ENCODE measurements at regions not wholly inside any gene's neighbourhood (a gene's known extent, or its start where the extent isn't known, plus 50 kb on each side); places are given as distances from the start of the nearest gene placed in this dataset.

DNA sequence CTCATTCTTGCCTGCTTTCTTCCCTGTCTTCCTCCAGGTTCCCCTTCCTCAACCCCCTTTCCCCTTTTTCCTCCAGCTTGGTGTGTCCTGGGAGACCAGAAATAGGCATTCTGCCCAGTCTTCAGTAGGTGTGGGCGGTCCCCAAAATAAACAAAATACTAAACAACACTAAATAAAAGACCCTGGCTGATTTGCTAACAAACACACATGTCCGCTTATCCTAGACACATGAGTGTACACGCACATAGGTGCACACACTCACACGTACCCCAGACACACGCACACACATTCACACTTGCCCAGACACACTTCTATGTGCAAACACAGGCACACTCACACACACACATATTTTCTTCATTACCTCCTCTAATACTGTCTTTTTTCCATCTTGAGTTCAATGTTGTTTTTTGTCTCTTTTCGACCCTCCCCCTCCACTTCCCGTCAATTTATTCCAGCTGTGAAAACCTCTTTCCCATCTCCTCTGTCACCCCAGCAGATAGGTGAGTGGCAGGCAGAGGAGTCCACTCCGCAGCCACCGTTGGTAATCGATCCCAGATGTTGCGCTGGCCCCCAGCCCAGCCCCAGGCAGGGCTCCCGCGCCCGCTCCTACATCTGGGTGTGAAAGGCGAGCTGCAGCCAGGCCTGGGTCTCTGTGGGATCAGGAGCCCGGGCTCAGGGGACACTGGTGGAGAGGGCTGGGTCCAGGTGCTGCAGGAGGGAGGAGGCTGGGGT is 56.9 kb upstream of the FOXP4 start:
- no peak overlapping the region for H3K27ac ChIP-seq (ENCODE audit: insufficient read depth in 1 of 2, low read depth in 1 of 2, low read length in 2 of 2, poor library complexity in 1 of 2, severe bottlenecking in 2 of 2)

DNA sequence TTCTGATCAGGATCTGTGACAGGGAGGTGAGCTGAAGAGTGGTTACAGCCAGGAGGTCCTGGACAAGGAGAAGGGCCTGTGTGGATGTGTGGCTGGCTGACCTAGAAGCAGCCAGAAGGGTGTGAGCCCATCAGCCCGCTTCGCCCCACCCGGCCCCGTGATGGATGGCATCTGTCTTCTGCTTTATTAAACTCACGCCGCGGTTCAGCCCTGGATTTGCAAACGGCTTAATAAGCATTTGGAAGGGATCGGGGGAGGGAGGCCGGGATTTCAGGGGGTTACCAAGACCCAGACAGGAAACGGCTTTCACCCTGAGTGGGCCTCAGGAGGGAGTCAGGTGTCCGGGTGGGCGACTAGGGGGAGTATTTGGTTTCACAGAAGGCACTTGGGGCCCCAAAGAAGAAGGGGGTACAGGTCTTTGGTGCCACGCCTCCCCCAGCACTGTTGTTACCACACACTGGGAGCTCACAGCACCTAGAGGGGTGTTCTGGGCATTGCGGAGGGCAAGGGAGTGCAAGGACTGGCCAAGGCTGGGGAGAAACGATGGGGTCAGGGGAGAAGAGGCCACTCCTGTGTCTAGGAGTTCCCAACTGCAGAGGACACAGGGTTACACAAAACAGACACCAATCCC is 53.8 kb upstream of the FOXP4 start:
- 43% methylated on average over 15 of the region's 16 CpGs for WGBS (ENCODE audit: insufficient coverage)

More for the DNA sequence above, 56.9 kb upstream of the FOXP4 start:
- ChIA-PET POLR2A (no interaction called here), CTCF (interaction anchor here (0.6 kb wide), 1 partner anchor 32 kb away, joined by 3 read pairs; no protein-coding TSS in a partner anchor)
- H3K36me3 ChIP-seq (ENCODE audit: control insufficient read depth in 4 of 4, insufficient read depth in 4 of 4, low read length in 3 of 4), result no peaks in the 10 kb centered on the region
- peaks cover 0 to 31% (median 3%) of the 10 kb centered on the region in 5 experiments for H3K27me3 ChIP-seq (replicated peaks in 2 of 5; ENCODE audit: control insufficient read depth in 4 of 5, insufficient read depth in 5 of 5, low read length in 4 of 5)
- H3K4me3 ChIP-seq (ENCODE audit: control insufficient read depth in 1 of 7, extremely low read depth in 1 of 7, insufficient read depth in 4 of 7, low read depth in 2 of 7, low read length in 6 of 7), result no peak overlapping the region
- peaks cover 0 to 7% (median 3%) of the 10 kb centered on the region in 4 experiments for H3K4me1 ChIP-seq (ENCODE audit: control extremely low read depth in 1 of 4, control insufficient read depth in 4 of 4, insufficient read depth in 4 of 4, low read length in 3 of 4)
- H3K9me3 ChIP-seq (ENCODE audit: control extremely low read depth in 1 of 5, control insufficient read depth in 4 of 5, insufficient read depth in 2 of 5, low read depth in 1 of 5, low read length in 4 of 5), result no peaks in the 10 kb centered on the region
- 94% methylated on average over 12 of the region's 16 CpGs for WGBS (ENCODE audit: insufficient coverage)
- no peak for DNase-seq

DNA sequence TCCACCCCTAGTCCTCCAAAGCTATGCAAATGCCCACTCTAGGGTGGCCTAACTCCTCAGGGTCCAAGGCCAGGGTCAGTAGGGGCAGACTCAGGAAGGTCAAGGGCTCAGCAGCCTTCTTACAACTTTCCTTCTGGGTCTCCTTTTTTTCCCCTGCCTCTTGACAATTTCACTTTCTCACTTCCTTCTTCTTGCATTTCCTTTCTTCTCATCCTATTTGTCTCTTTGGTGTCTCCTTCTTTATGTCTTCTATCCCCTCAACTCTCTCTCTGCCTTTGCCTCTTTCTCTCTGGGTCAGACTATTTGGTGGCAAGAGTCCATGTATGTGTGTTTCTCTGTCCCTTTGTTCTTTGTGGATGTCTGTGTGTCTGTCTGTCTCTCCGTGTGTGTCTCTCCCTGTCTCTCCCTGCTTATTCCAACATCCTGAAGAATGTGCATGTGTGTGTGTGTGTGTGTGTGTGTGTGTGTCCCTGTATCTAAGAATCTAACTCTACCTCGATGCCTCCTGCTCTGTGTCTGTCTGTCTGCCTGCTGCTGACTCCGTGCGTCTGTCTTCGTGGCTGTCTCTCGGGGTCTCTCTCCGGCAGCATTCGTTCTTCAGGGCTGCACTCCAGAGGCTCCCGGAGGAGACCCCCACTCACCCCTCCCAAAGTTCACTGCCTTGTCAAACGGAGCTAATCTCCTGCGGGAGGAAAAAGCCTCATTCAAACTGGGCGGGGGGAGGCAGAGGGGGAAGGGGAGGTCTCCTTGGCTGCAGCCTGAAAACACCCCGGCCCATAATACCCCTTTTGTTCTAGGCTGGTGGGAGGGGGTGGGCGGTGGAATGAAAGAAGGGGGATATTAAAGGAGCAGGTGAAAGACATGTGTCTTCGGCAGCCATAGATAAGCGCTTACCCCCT is 51.7 kb upstream of the FOXP4 start:
- Histone ChIP-seq H3K27ac (ENCODE audit: insufficient read depth in 1 of 2, low read depth in 1 of 2, low read length in 2 of 2, poor library complexity in 1 of 2, severe bottlenecking in 2 of 2) (no peak overlapping the region), H3K4me3 (ENCODE audit: control insufficient read depth in 1 of 7, extremely low read depth in 1 of 7, insufficient read depth in 4 of 7, low read depth in 2 of 7, low read length in 6 of 7) (no peak overlapping the region), H3K27me3 (replicated peaks in 2 of 5; ENCODE audit: control insufficient read depth in 4 of 5, insufficient read depth in 5 of 5, low read length in 4 of 5) (peaks cover 0 to 51% (median 8%) of the 10 kb centered on the region in 5 experiments), H3K36me3 (ENCODE audit: control insufficient read depth in 4 of 4, insufficient read depth in 4 of 4, low read length in 3 of 4) (no peaks in the 10 kb centered on the region), H3K4me1 (ENCODE audit: control extremely low read depth in 1 of 4, control insufficient read depth in 4 of 4, insufficient read depth in 4 of 4, low read length in 3 of 4) (peaks cover 0 to 2% (median 0%) of the 10 kb centered on the region in 4 experiments), H3K9me3 (ENCODE audit: control extremely low read depth in 1 of 5, control insufficient read depth in 4 of 5, insufficient read depth in 2 of 5, low read depth in 1 of 5, low read length in 4 of 5) (no peaks in the 10 kb centered on the region)
- POLR2A ChIA-PET, result no interaction called here
- DNase-seq, result no peak
- 74% methylated on average over 8 of the region's 16 CpGs for WGBS (ENCODE audit: insufficient coverage)
- CTCF ChIA-PET, result interaction anchor here (1.1 to 1.3 kb wide), 2 partner anchors 9 to 16 kb away, joined by 3 read pairs; no protein-coding TSS in a partner anchor

More for the DNA sequence above, 53.8 kb upstream of the FOXP4 start:
- Histone ChIP-seq H3K9me3 (ENCODE audit: control extremely low read depth in 1 of 5, control insufficient read depth in 4 of 5, insufficient read depth in 2 of 5, low read depth in 1 of 5, low read length in 4 of 5) (no peaks in the 10 kb centered on the region), H3K4me1 (ENCODE audit: control extremely low read depth in 1 of 4, control insufficient read depth in 4 of 4, insufficient read depth in 4 of 4, low read length in 3 of 4) (peaks cover 0 to 7% (median 3%) of the 10 kb centered on the region in 4 experiments), H3K27me3 (replicated peaks in 2 of 5; ENCODE audit: control insufficient read depth in 4 of 5, insufficient read depth in 5 of 5, low read length in 4 of 5) (peaks cover 0 to 41% (median 2%) of the 10 kb centered on the region in 5 experiments), H3K4me3 (ENCODE audit: control insufficient read depth in 1 of 7, extremely low read depth in 1 of 7, insufficient read depth in 4 of 7, low read depth in 2 of 7, low read length in 6 of 7) (no peak overlapping the region), H3K36me3 (ENCODE audit: control insufficient read depth in 4 of 4, insufficient read depth in 4 of 4, low read length in 3 of 4) (no peaks in the 10 kb centered on the region), H3K27ac (ENCODE audit: insufficient read depth in 1 of 2, low read depth in 1 of 2, low read length in 2 of 2, poor library complexity in 1 of 2, severe bottlenecking in 2 of 2) (no peak overlapping the region)
- POLR2A ChIA-PET, result no interaction called here
- CTCF ChIA-PET, result no interaction called here
- DNase-seq, result peak in 1 of 3 donors; percentile 16

All from common myeloid progenitor, CD34-positive (primary cell).